ENCODE measurements at regions not wholly inside any gene's neighbourhood (a gene's known extent, or its start where the extent isn't known, plus 50 kb on each side); places are given as distances from the start of the nearest gene placed in this dataset.

GRCh38 chr9:126106404-126106803, 220.2 kb upstream of the MVB12B start:
- FAIRE-seq (no peak), DNase-seq (ENCODE audit: insufficient read length, low spot score) (no peak)
- TF ChIP-seq, protein P1, sequence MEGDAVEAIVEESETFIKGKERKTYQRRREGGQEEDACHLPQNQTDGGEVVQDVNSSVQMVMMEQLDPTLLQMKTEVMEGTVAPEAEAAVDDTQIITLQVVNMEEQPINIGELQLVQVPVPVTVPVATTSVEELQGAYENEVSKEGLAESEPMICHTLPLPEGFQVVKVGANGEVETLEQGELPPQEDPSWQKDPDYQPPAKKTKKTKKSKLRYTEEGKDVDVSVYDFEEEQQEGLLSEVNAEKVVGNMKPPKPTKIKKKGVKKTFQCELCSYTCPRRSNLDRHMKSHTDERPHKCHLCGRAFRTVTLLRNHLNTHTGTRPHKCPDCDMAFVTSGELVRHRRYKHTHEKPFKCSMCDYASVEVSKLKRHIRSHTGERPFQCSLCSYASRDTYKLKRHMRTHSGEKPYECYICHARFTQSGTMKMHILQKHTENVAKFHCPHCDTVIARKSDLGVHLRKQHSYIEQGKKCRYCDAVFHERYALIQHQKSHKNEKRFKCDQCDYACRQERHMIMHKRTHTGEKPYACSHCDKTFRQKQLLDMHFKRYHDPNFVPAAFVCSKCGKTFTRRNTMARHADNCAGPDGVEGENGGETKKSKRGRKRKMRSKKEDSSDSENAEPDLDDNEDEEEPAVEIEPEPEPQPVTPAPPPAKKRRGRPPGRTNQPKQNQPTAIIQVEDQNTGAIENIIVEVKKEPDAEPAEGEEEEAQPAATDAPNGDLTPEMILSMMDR (IDR thresholded peaks at IDR 0.05; ENCODE audit: insufficient read depth, missing control alignments) = no peak

DNA sequence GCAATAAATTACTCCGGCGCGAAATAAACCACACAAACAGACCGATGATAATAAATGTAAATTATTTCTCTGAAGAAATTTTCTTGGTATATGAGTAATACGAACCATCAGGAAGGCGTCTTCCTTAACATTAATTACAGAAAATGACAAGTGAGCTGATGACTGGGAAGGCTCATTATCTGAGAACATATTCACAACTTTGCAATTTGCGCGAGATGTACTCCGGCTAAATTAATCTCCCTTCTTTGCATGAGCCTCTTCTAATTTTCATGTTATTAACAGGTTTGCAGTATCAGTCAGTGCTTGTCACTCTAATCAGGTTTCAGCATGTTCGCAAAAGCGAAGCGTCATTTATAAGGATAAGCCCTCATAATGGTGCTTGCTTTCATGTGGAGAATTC, 218.9 kb upstream of the MVB12B start:
- TF ChIP-seq, protein P1 (IDR thresholded peaks at IDR 0.05; ENCODE audit: insufficient read depth, missing control alignments) = no peak
- FAIRE-seq (no peak), DNase-seq (ENCODE audit: insufficient read length, low spot score) (no peak)

- DNase-seq (ENCODE audit: insufficient read length, low spot score) (no peak), FAIRE-seq (no peak)
These were observed 218.4 kb upstream of the MVB12B start for GRCh38 chr9:126108240-126108639.

GRCh38 chr9:126109575-126109974, 217.1 kb upstream of the MVB12B start:
- FAIRE-seq = no peak
- no peak for DNase-seq (ENCODE audit: insufficient read length, low spot score)
- TF ChIP-seq, protein P1 (IDR thresholded peaks at IDR 0.05; ENCODE audit: insufficient read depth, missing control alignments) = no peak

More at GRCh38 chr9:126108240-126108639, 218.4 kb upstream of the MVB12B start:
- TF ChIP-seq, protein P1 (IDR thresholded peaks at IDR 0.05; ENCODE audit: insufficient read depth, missing control alignments) = no peak

- TF ChIP-seq, protein P1 (IDR thresholded peaks at IDR 0.05; ENCODE audit: insufficient read depth, missing control alignments) = no peak
- no peak for FAIRE-seq
- no peak for DNase-seq (ENCODE audit: insufficient read length, low spot score)
These were observed 215.1 kb upstream of the MVB12B start for GRCh38 chr9:126111556-126111955.

DNA sequence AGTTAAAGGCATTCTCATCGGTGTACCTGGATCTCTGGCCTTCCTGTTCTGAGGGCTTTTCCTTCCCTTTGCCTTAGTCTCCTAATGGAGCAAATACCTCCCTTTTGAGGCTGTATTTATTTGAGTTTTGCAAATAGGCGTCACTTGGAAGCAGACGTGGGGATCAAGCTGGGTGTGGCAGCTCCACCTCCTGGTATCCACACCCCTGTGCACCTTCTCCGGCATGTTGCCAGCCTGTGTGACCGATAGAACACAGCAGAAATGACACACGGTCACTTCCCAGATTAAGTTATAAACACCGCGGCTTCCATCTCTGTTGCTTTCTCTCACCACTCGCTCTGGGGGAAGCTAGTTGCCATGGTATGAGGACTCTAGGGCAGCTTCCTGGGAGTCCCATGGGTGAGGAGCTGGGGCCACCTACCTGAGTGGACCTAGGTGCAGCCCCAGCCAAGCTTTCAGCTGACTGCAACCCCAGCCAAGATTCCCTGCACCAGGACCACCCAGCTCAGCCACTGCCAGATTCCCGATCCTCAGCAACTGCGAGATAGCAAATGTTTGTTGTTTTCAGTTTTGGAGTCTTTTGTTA, 214.4 kb upstream of the MVB12B start:
- TF ChIP-seq, protein P1 (IDR thresholded peaks at IDR 0.05; ENCODE audit: insufficient read depth, missing control alignments) = no peak
- DNase-seq (ENCODE audit: insufficient read length, low spot score) (no peak), FAIRE-seq (no peak)

- DNase-seq (ENCODE audit: insufficient read length, low spot score) (no peak), FAIRE-seq (no peak)
- TF ChIP-seq, protein P1 (IDR thresholded peaks at IDR 0.05; ENCODE audit: insufficient read depth, missing control alignments) = no peak
These were observed 213.5 kb upstream of the MVB12B start for GRCh38 chr9:126113176-126113575.

All from D721Med (cell line).